Nephron (organoid): ENCODE measurements at regions not wholly inside any gene's neighbourhood (a gene's known extent, or its start where the extent isn't known, plus 50 kb on each side); places are given as distances from the start of the nearest gene placed in this dataset.

ENCODE experiments used
- H3K27ac Mint-ChIP-seq, 3 experiments: 2 replicates each; pipeline ENCODE4 v1.8.0; 2020; ENCODE audit warnings: mixed read lengths in 3 of 3, mild to moderate bottlenecking in 2 of 3, moderate library complexity in 1 of 3
- H3K27me3 Mint-ChIP-seq: 2 replicates; pipeline ENCODE4 v1.8.0; 2021; ENCODE audit warnings: low read depth, mild to moderate bottlenecking, moderate library complexity, mixed read lengths
- H3K36me3 Mint-ChIP-seq: 2 replicates; pipeline ENCODE4 v1.8.0; 2020; ENCODE audit warnings: low read depth, mixed read lengths
- H3K4me1 Mint-ChIP-seq: 2 replicates; pipeline ENCODE4 v1.8.0; 2020; ENCODE audit warnings: mixed read lengths
- H3K4me3 Mint-ChIP-seq, 3 experiments: 2 replicates each; pipeline ENCODE4 v1.8.0; 2020; ENCODE audit warnings: mild to moderate bottlenecking in 3 of 3, mixed read lengths in 3 of 3, moderate library complexity in 2 of 3
- H3K9me3 Mint-ChIP-seq: 2 replicates; pipeline ENCODE4 v1.8.0; 2020; ENCODE audit warnings: mixed read lengths
- CTCF ChIP-seq, 3 experiments: fragments of 200-600 bp; sonication (generic); IDR thresholded peaks; one replicate each; pipeline ENCODE4 v1.5.0; 2021; ENCODE audit warnings: antibody characterized with exemption in 3 of 3; ENCODE audit not compliant: unreplicated experiment in 3 of 3

GRCh38 chr5:5370059-5370774 lies 52.3 kb upstream of the ICE1 start:
- H3K36me3 Mint-ChIP-seq, result no peaks in the 10 kb centered on the region
- H3K4me3 Mint-ChIP-seq, result no peak overlapping the region
- H3K27me3 Mint-ChIP-seq, result peaks cover 12% of the 10 kb centered on the region
- peak overlapping the region; percentile 62 to 86 (median 65) for H3K27ac Mint-ChIP-seq
- H3K9me3 Mint-ChIP-seq, result no peaks in the 10 kb centered on the region
- TF ChIP-seq CTCF (IDR thresholded peaks at IDR 0.05; ENCODE audit: unreplicated experiment in 3 of 3), result no peak
- peaks cover 67% of the 10 kb centered on the region for H3K4me1 Mint-ChIP-seq

GRCh38 chr5:5371005-5371404 lies 51.5 kb upstream of the ICE1 start:
- Mint-ChIP-seq H3K4me3 (no peak overlapping the region), H3K4me1 (peaks cover 64% of the 10 kb centered on the region), H3K27ac (peak overlapping the region in 1 of 3 experiments; percentile 43), H3K27me3 (peaks cover 12% of the 10 kb centered on the region), H3K36me3 (no peaks in the 10 kb centered on the region), H3K9me3 (peaks cover 4% of the 10 kb centered on the region)
- no peak for TF ChIP-seq CTCF (IDR thresholded peaks at IDR 0.05; ENCODE audit: unreplicated experiment in 3 of 3)

- TF ChIP-seq CTCF (IDR thresholded peaks at IDR 0.05; ENCODE audit: unreplicated experiment in 3 of 3), result no peak
- peaks cover 60% of the 10 kb centered on the region for H3K4me1 Mint-ChIP-seq
- H3K27ac Mint-ChIP-seq, result peak overlapping the region in 1 of 3 experiments; percentile 43
- H3K27me3 Mint-ChIP-seq, result peaks cover 7% of the 10 kb centered on the region
- H3K9me3 Mint-ChIP-seq, result peaks cover 6% of the 10 kb centered on the region
- no peaks in the 10 kb centered on the region for H3K36me3 Mint-ChIP-seq
- H3K4me3 Mint-ChIP-seq, result no peak overlapping the region
These were observed 50.5 kb upstream of the ICE1 start for GRCh38 chr5:5371957-5372356.

- Mint-ChIP-seq H3K4me3 (no peak overlapping the region), H3K36me3 (no peaks in the 10 kb centered on the region), H3K9me3 (peaks cover 6% of the 10 kb centered on the region), H3K27me3 (peaks cover 7% of the 10 kb centered on the region), H3K27ac (no peak overlapping the region), H3K4me1 (peaks cover 56% of the 10 kb centered on the region)
- TF ChIP-seq CTCF (IDR thresholded peaks at IDR 0.05; ENCODE audit: unreplicated experiment in 3 of 3), result no peak
These were observed 50.0 kb upstream of the ICE1 start for GRCh38 chr5:5372511-5372910.
